Esophagus (tissue), 2 donors: ENCODE measurements at regions not wholly inside any gene's neighbourhood (a gene's known extent, or its start where the extent isn't known, plus 50 kb on each side); places are given as distances from the start of the nearest gene placed in this dataset.

ENCODE experiments used
- H3K27ac ChIP-seq, 2 donors: one replicate each; pipeline ENCODE4 v1.5.1; 2013; ENCODE audit warnings: low read depth in 2 of 2, mild to moderate bottlenecking in 2 of 2, inconsistent platforms in 1 of 2, low read length in 1 of 2, moderate library complexity in 1 of 2
- H3K27me3 ChIP-seq, 2 donors: one replicate each; pipeline ENCODE4 v1.6.1; 2013; ENCODE audit warnings: low read length in 2 of 2, control low read depth in 1 of 2, mild to moderate bottlenecking in 1 of 2; ENCODE audit not compliant: insufficient read depth in 2 of 2, control insufficient read depth in 1 of 2
- H3K36me3 ChIP-seq, 2 donors: one replicate each; pipeline ENCODE4 v1.6.1; 2013; ENCODE audit warnings: low read length in 1 of 2; ENCODE audit not compliant: control insufficient read depth in 2 of 2, insufficient read depth in 2 of 2
- H3K4me1 ChIP-seq, 2 donors: one replicate each; pipeline ENCODE4 v1.6.1; 2013; ENCODE audit warnings: low read length in 1 of 2; ENCODE audit not compliant: control insufficient read depth in 2 of 2, insufficient read depth in 2 of 2
- H3K4me3 ChIP-seq, 2 donors: one replicate each; pipeline ENCODE4 v1.5.1; 2013; ENCODE audit warnings: low read length in 2 of 2, mild to moderate bottlenecking in 2 of 2, low read depth in 1 of 2, moderate library complexity in 1 of 2
- H3K9me3 ChIP-seq, 2 donors: one replicate each; pipeline ENCODE4 v1.6.1; 2013; ENCODE audit warnings: mild to moderate bottlenecking in 2 of 2, low read depth in 1 of 2, low read length in 1 of 2, moderate library complexity in 1 of 2; ENCODE audit not compliant: control insufficient read depth in 2 of 2, insufficient read depth in 1 of 2
- WGBS, 2 donors: extraction: QIAGEN DNeasy Blood & Tissue Kit; methylation state at CpG; one replicate each; pipeline ENCODE4 v1.1.7; 2013; 5-methylcytosine and 5-hydroxymethylcytosine counted together
- donor health status: healthy with polysubstance abuse.
- donor health status: Bipolar disorder and iron deficiency.

DNA sequence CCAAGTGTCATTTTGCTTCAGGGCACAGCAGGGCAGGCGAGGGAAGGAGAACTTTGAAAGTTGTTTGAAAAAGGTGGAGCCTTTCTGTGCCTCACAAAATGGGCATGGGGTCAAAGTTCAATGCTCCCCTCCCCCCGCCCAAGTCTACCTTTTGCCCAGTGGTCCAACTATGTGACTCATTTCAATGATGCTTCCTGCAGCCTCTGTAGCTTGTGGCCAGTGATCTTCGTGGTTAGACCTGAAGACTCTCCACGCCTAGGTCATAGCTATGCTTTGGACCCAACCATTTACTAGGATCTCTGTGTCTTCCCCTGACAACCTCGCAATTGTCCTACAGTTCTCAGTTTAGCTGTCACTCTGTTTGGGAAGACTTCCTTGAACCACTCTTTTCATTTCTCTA lies 280.3 kb upstream of the GJB5 start:
- H3K4me3 ChIP-seq = no peak overlapping the region
- H3K4me1 ChIP-seq = no peaks in the 10 kb centered on the region
- H3K9me3 ChIP-seq = peaks cover 0 to 2% of the 10 kb centered on the region in 2 donors
- no peaks in the 10 kb centered on the region for H3K36me3 ChIP-seq
- H3K27ac ChIP-seq = no peak overlapping the region
- H3K27me3 ChIP-seq = no peaks in the 10 kb centered on the region
- 62 to 78% methylated on average over 5 of the region's 5 CpGs for WGBS, 2 donors

DNA sequence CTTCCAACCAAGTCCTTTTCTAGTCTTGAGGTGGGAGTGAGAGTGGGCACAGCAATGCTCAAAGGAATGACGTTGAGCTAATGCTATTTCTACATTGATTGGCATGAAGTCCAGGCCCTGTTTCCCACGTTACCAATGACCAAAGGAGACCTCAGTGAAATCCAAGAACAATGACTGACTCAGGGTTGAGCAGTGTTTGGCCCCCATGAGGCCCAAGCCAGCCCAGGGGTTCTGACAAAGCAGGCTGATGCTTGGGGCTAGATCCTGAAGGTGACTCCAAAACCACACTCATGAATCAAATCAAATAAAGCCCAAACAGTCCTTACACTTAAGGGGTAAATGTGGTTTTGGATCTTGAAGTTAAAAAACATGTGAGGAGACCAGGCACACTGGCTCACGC lies 278.5 kb upstream of the GJB5 start:
- Histone ChIP-seq H3K36me3 (no peaks in the 10 kb centered on the region), H3K9me3 (peaks cover 0 to 2% of the 10 kb centered on the region in 2 donors), H3K27me3 (no peaks in the 10 kb centered on the region), H3K4me1 (no peaks in the 10 kb centered on the region), H3K4me3 (no peak overlapping the region), H3K27ac (no peak overlapping the region)
- 56 to 65% methylated on average over 3 of the region's 3 CpGs for WGBS, 2 donors

DNA sequence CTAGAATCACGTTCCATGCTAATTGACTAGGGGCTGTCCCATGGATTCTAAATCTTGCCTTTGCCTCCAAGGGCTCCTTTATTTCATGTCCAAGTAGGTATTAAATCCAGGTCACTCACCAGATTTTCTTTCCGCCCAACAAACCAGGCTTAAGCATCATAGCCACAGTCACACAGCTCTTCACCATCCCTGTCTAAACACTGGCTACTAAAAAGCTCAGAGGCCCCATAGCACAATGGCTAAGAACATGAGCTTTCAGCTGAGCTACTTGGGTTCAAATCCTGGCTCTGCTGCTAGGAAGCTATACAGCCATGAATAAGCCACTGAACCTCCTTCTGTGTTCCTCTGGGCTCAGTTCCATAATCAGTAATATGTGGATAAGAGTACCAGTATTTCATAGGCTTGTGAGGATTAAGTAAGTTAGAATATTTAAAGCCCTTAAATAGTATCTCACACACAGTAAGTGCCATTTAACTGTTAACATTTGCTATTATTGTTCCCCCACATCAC lies 277.2 kb upstream of the GJB5 start:
- Histone ChIP-seq H3K36me3 (no peaks in the 10 kb centered on the region), H3K27ac (no peak overlapping the region), H3K4me3 (no peak overlapping the region), H3K27me3 (no peaks in the 10 kb centered on the region), H3K4me1 (no peaks in the 10 kb centered on the region), H3K9me3 (peaks cover 0 to 2% of the 10 kb centered on the region in 2 donors)
- WGBS, 2 donors = 81 to 84% methylated on average over 2 of the region's 2 CpGs

DNA sequence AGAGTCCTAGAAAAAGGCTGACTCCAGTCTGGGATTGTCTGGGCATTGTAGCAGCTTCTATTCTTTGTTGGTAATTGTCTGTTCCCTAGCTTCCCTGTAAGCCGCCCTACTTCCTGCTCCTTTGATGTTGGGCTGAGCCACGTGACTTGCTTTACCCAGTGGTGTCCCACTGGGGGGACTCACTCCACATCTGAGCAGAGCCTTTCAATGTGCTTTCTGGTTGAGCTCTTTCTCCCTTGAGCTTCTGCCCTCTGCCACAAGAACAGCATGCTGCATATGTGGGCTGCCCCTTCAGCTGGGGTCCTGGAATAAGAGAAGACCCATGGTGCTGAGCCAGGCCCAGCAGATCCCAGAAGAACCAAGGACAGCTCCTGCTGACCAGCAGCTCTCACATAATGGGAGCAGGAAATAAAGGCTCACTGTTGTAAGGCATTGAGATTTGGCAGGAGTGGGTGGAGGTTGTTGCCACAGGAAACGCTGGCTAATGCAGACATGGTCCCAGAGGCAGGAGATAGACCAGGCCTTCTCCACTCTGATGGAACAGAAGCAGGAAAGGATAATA lies 276.3 kb upstream of the GJB5 start:
- no peaks in the 10 kb centered on the region for H3K36me3 ChIP-seq
- no peak overlapping the region for H3K4me3 ChIP-seq
- H3K27me3 ChIP-seq = no peaks in the 10 kb centered on the region
- peaks cover 0 to 2% of the 10 kb centered on the region in 2 donors for H3K9me3 ChIP-seq
- no peak overlapping the region for H3K27ac ChIP-seq
- WGBS, 2 donors = 27 to 30% methylated on average over 3 of the region's 3 CpGs
- no peaks in the 10 kb centered on the region for H3K4me1 ChIP-seq

DNA sequence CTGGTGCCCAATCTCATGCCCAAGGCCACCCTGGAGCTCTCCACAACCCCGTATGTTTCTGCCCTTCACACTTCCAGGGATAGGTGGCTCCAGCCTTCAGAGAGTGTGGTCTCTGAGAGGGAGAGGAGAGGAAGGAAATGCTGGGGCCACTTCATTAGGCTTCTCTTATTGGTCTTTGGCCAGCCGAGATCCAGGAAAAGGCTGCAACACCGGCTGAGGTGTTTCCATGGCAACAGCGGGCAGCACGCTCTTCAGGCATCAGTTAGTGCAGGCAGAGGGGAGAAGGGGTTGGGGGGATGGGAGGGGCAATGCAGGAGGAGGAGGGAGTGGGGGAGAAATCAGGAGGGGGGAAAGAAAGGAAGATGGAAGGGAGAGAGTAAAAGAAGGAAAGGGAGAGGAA lies 275.1 kb upstream of the GJB5 start:
- no peaks in the 10 kb centered on the region for H3K27me3 ChIP-seq
- H3K4me3 ChIP-seq = no peak overlapping the region
- WGBS, 2 donors = 17 to 18% methylated on average over 5 of the region's 5 CpGs

DNA sequence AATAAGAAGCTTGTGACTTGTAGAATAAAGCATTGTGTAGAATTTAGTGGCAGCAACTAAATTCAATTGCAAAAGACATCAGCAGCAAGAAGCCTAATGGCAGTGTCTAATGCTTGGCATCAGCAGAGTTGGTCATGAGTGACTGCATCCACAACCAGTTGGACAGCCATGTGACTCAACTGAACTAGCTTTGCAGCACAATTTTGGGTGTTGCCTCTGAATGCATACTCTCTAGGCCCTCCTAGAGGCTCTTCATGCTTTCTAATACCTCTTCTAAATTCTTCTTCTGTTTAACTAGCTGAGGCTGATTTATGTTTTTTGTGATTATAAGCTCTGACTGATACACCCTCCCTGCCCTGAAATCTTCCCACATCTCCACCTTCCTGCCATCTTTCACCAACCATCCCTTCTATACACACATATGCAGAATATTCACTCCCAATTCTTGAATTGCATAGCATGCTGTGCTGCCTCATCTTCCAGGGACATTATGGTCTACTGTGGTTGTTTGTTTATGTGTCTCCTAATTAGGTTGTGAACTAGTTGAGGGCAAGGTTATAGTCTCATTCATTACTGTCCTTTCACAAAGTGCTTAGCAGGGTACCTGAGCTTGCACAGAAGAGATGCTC lies 266.7 kb upstream of the GJB5 start:
- Histone ChIP-seq H3K27ac (no peak overlapping the region), H3K4me3 (no peak overlapping the region), H3K27me3 (no peaks in the 10 kb centered on the region), H3K9me3 (peaks cover 0 to 2% of the 10 kb centered on the region in 2 donors), H3K36me3 (no peaks in the 10 kb centered on the region), H3K4me1 (no peaks in the 10 kb centered on the region)

More for the DNA sequence above, 275.1 kb upstream of the GJB5 start:
- peaks cover 0 to 2% of the 10 kb centered on the region in 2 donors for H3K9me3 ChIP-seq
- H3K4me1 ChIP-seq = no peaks in the 10 kb centered on the region
- no peak overlapping the region for H3K27ac ChIP-seq
- no peaks in the 10 kb centered on the region for H3K36me3 ChIP-seq

DNA sequence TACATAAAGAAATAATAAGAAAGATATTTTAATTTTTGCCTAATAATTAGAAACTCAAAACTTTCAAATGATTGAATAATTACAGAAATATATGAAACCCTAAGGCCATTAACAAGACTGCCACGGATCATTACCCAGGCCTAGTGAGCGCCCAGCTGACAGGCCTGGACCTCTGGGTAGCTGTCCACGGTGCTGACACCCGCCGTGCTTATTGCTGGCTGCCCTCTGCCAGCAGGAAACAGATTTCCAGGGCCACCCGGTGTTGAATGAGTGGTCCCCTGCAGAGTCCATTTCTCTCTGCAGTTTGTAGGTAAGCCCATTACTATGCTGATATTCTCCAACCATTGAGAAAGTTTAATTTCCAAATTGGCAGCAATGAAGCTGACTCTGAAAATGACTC lies 254.4 kb upstream of the GJB5 start:
- Histone ChIP-seq H3K27me3 (peaks cover 0 to 7% of the 10 kb centered on the region in 2 donors), H3K27ac (no peak overlapping the region), H3K4me1 (no peaks in the 10 kb centered on the region), H3K36me3 (no peaks in the 10 kb centered on the region), H3K9me3 (no peaks in the 10 kb centered on the region), H3K4me3 (no peak overlapping the region)
- WGBS, 2 donors = 7 to 11% methylated on average over 6 of the region's 6 CpGs

DNA sequence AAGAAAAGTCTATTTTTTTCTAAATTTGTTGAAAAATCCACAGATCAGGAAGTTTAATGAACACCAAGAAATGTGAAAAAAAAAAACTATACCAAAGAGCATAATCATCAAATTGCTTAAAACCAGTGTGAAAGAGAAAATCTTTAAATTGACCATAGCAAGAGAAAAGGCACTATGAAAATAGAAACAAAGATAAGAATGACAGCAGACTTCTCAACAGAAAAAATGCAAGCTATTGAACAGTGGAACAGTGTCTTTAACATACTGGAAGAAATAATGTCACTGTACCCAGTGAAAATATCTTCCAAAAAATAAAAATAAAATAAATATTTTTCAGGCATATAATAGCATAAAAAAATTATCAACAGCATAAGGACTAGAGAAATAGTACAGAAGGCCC lies 243.0 kb upstream of the GJB5 start:
- Histone ChIP-seq H3K4me3 (no peak overlapping the region), H3K9me3 (peaks cover 0 to 4% of the 10 kb centered on the region in 2 donors), H3K27me3 (peaks cover 0 to 2% of the 10 kb centered on the region in 2 donors), H3K27ac (no peak overlapping the region), H3K4me1 (no peaks in the 10 kb centered on the region), H3K36me3 (no peaks in the 10 kb centered on the region)

GRCh38 chr1:34518146-34518699 lies 236.6 kb upstream of the GJB5 start:
- no peak overlapping the region for H3K27ac ChIP-seq
- WGBS, 2 donors = 75 to 76% methylated on average over 4 of the region's 4 CpGs
- no peaks in the 10 kb centered on the region for H3K4me1 ChIP-seq
- no peaks in the 10 kb centered on the region for H3K27me3 ChIP-seq
- no peaks in the 10 kb centered on the region for H3K9me3 ChIP-seq
- H3K36me3 ChIP-seq = no peaks in the 10 kb centered on the region
- H3K4me3 ChIP-seq = no peak overlapping the region

- Histone ChIP-seq H3K27me3 (no peaks in the 10 kb centered on the region), H3K27ac (no peak overlapping the region), H3K36me3 (no peaks in the 10 kb centered on the region), H3K4me1 (no peaks in the 10 kb centered on the region), H3K4me3 (no peak overlapping the region), H3K9me3 (no peaks in the 10 kb centered on the region)
- WGBS, 2 donors = 45 to 50% methylated on average over 4 of the region's 4 CpGs
Measured at GRCh38 chr1:34520111-34520510, 234.7 kb upstream of the GJB5 start.
